HUDEP-2 (cell line): ENCODE measurements at regions not wholly inside any gene's neighbourhood (a gene's known extent, or its start where the extent isn't known, plus 50 kb on each side); places are given as distances from the start of the nearest gene placed in this dataset.

ENCODE experiments used
- DNase-seq, 76 experiments: peaks; one replicate each; lab custom pipeline; 2025; ENCODE audit not compliant: unreplicated experiment in 76 of 76; lab: John Stamatoyannopoulos, UW

DNA sequence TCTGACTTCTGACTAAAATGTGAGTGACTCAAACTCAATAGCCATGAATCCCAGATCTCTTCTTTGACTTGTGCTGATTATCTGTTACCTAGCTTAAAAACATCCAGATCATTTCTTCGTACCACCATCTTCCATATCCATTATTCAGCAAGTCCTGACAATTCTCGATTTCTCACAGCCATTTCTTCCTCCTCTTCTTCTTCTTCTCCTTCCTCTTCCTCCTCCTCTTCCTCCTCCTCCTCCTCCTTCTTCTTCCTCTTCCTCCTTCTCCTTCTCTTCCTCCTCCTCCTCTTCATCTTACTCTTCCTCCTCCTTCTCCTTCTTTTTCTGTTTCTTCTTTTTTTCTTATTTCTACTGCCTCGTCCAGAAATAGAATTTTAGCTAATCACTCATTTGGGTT, 77.0 kb upstream of the MAP1B start:
- no peak for DNase-seq

DNA sequence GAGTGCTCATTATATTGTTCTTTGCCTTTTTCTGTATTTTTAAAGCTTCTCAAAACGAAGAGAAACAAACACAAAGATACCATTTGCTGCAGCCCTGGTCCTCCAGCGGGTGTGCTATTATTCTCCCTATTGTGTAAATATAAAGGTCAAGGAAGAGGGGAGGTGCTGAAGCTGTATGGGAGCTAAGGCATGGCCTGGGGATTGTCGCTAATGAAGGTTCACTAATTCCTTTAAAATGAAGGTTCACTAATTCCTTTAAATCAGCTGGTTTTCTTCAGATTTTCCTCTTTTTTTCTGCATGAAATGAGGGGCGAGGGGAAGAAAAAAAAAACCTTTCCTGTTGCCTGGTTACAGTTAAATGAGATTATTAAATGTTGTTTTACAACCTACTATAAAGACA, 74.5 kb upstream of the MAP1B start:
- DNase-seq, result no peak

DNA sequence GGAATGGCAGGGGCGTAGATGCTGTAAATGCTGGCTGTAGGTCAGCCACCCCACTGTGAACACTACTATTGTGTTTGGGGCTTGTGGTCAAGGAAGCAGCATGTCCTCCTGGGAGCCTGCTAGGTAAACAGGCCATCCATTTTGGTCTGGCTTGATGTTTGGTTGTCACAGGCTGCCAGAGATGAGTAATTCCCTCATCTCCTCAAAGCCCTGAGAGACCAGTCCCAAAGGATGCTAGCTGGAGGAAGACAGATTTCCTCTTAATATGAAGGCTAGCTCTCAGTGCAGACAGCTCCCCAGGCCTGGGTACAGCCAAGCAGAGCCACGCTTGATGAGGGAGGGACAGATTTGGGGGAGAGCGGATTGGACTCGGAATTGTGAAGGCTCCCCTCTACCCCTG, 72.5 kb upstream of the MAP1B start:
- DNase-seq, result no peak

DNA sequence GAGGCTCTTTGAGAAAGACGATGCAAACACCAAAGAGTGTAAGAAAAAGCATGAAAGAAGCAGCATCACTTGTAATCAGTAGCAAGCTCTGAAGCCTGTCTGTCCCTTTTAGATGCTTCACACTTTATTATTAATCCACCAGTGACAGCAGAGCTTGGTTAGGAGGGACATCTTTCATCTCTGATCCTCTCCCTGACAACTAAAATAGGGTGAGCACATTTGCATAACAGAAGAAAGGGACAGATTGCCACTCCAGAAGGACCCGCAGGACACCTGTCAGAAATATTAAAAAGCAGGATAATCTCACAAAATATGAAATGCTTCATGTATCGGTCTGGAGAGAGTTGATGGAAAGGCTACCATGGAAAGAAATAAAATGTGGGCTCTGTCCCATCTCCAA, 71.4 kb upstream of the MAP1B start:
- DNase-seq, result no peak

DNA sequence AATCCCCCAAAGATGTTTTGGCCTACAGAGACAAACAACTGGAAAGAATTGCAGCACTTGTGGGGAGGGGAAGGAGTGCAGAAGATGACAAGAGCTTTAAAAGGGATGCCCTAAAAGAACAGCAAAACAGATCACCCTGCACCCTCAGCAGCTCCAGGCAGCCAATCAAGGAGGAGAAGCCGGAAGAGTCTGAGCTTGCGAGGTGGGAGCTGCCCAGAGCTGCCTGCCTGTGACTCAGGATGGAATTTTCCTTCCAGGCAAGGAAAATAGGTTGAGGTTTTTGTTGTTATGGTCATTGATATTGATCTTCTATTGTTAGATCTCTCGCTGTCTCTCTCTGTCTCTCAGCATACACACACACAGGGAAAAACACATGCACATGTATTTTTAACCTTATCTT, 70.3 kb upstream of the MAP1B start:
- DNase-seq, result no peak

DNA sequence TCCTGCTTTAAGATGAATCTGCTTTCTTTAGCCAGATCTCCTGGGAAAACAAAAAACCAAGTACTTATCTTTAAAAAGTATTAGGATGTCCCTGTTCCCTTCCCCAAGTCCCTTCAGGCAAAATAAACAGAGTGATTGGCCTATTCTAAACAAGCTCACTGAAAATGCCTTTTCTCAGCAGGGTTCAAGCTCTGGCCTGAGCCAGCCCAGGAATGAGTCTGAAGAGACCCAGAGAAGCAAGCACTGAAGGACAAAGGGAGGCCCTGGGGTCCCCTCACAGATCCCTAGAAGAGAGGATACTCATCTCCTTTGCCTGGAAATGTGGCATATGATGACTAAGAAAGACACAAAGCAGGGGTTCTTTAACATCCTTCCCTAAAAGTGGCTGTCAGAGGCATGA, 66.8 kb upstream of the MAP1B start:
- no peak for DNase-seq

DNA sequence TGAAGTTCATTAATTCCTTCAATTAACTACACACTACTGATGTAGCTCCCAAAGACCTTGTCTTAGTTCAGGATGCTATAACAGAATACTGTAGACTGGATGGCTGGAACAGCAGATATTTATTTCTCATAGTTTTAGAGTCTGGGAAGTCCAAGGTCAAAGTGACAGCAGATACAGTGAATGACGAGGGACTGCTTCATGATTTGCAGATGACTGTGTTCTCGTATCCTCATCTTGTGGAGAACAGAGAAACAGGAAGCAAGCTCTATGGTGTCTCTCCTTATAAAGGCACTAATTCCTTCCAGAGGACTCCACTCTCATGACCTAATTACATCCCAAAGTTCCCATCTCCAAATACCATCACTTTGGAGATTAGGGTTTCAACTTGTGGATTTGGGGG, 65.6 kb upstream of the MAP1B start:
- DNase-seq, result no peak

DNA sequence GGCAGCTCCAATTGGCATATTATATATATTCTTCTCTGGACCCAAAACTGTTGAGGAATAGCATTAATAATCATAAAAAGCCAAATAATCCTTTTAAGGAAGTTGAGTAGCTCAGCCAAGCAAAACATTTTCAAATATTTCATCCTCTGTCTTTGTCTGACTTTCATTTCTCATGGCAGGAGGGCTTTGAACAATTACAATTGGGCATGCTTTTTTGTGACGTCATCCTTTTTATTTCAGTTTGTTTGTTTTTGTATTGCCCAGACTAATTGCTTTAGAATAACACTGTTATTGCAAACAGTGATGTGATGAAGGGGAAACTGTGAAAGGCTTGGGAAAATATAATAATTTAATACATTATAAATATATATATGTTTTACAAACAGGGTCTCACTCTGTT, 65.2 kb upstream of the MAP1B start:
- DNase-seq, result no peak

DNA sequence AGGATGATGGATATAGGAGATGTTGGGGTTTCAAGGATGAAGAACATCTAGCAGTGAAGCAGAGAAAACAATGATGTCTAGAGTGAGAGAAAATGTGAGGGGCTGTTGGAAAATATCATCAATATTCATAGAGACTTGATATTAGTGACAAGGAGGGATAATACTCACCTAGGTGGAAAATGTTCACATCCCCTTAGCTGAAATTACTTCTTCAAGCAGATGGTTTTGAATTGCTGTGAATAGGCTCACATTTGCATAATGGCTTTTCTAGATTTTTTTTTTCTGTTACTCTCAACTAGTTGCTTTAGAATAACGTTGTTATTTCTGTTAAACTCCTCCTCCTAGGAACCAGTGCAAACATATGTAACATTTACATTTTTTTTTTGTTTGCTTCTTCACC, 61.6 kb upstream of the MAP1B start:
- no peak for DNase-seq

DNA sequence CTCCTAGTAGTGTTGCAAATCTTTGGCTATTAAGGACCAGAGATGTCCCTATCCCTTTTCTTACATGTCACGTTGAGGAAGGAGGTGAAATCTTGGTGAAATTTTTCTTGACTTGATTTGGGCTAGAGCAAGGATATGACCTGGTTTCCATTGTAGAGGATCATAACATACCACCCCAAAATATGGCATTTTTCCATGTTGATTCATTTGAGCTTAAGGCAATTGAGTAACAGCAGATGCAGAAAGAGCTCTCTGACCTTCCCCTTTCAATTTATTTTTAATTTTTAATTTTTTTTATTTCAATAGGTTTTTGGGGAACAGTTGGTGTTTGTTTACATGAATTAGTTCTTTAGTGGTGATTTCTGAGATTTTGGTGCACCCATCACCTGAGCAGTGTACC, 61.2 kb upstream of the MAP1B start:
- DNase-seq, result no peak

DNA sequence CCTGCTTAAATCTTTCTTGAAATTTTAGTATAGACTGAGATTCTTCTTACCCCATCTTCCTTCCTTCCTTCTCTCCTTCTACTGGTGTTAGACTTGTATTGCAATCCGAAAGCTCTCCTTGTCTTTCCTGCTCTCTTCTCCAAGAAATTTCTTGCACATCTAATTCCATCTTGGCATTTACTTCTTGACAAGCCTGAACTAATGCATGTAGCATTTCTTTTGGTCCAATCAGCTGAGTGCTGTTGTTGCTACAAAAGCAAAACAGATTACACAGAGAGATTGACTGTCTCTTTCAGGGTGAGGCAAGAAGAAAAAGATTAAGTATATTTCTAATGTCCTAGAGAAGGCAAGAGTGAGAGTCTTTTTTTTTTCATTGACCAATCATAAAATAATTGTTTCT, 51.6 kb upstream of the MAP1B start:
- DNase-seq, result no peak
